K562 (cell line): ENCODE measurements at regions not wholly inside any gene's neighbourhood (a gene's known extent, or its start where the extent isn't known, plus 50 kb on each side); places are given as distances from the start of the nearest gene placed in this dataset.

Experiments
- CCAR2 ChIP-seq: fragments of 200-400 bp; formaldehyde crosslinking; IDR thresholded peaks from 2 replicates; pipeline ENCODE4 v1.6.1; 2017; ENCODE audit warnings: mild to moderate bottlenecking, low read depth, low read length
- MGA ChIP-seq: fragments of 450-650 bp; IDR thresholded peaks from 2 replicates; pipeline ENCODE4 v1.6.1; 2016; ENCODE audit warnings: mild to moderate bottlenecking, moderate library complexity
- NR2C1 ChIP-seq, 2 experiments: fragments of 450-650 bp; IDR thresholded peaks; 2 replicates each; pipeline ENCODE4 v1.6.1; 2017; ENCODE audit warnings: mild to moderate bottlenecking in 2 of 2, antibody characterized with exemption in 1 of 2, inconsistent platforms in 1 of 2, missing compliant biosample characterization in 1 of 2, missing genetic modification characterization in 1 of 2
- PRPF4 ChIP-seq: fragments of 200-400 bp; formaldehyde crosslinking; IDR thresholded peaks from one replicate; pipeline ENCODE4 v1.6.1; 2017; ENCODE audit warnings: low read length, low read depth, mild to moderate bottlenecking; ENCODE audit not compliant: insufficient read depth, poor library complexity, severe bottlenecking
- SAFB2 ChIP-seq: fragments of 200-400 bp; formaldehyde crosslinking; IDR thresholded peaks from 2 replicates; pipeline ENCODE4 v1.6.1; 2018; ENCODE audit warnings: borderline replicate concordance, low read length, low read depth, moderate library complexity; ENCODE audit not compliant: severe bottlenecking
- STAT5A ChIP-seq: IDR thresholded peaks from 2 replicates; pipeline ENCODE4 v1.6.1; 2012; ENCODE audit warnings: low read length, inconsistent platforms, borderline replicate concordance
- TRIM28 ChIP-seq: fragments of 450-650 bp; IDR thresholded peaks from 2 replicates; pipeline ENCODE4 v1.6.1; 2017
- ZFP36 ChIP-seq: fragments of 150-350 bp; IDR thresholded peaks from 2 replicates; pipeline ENCODE4 v1.6.1; 2018; ENCODE audit warnings: low read length, low read depth; ENCODE audit not compliant: partially characterized antibody
- ZNF41 ChIP-seq: fragments of 250-450 bp; sonication (Bioruptor Pico); conservative IDR thresholded peaks from 2 replicates; pipeline ENCODE4 v1.4.0; 2020; ENCODE audit warnings: mild to moderate bottlenecking

- TF ChIP-seq PRPF4 (no peak), MGA (no peak), NR2C1 (IDR thresholded peaks at IDR 0.05) (no peak), NR2C1 (tag; IDR thresholded peaks at IDR 0.05) (no peak), SAFB2 (no peak), ZFP36 (no peak), STAT5A (no peak), TRIM28 (no peak), ZNF41 (CRISPR knock-in tag) (no peak), CCAR2 (no peak)
Observed at GRCh38 chr2:120861191-120861575, 125.5 kb downstream of the GLI2 start (continued).
